ENCODE measurements at regions not wholly inside any gene's neighbourhood (a gene's known extent, or its start where the extent isn't known, plus 50 kb on each side); places are given as distances from the start of the nearest gene placed in this dataset.

DNA sequence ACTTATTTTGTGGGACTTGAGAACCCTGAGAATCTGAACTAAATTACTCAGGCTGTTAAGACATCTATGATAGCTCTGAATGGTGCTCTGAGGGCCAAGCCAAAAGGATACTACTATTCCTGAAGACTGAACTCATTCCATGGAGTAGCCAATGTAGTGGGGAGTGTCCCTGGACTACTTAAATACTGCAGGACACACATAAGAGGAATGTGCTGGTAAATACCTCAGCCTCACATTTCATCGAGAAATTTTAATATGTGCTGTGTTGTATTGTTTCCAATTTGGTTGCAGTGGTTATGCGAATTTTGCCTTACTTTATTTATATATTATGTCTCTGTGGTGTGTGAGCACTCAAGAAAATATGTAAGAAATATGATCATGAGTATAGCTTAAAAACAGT is 264.4 kb upstream of the FIGN start:
- no peaks in the 10 kb centered on the region for H4K20me1 ChIP-seq (ENCODE audit: insufficient read depth)
- no peaks in the 10 kb centered on the region for H3K36me3 ChIP-seq (replicated peaks in 1 of 2; ENCODE audit: control insufficient read depth in 1 of 2, insufficient read depth in 2 of 2, low read length in 1 of 2)
- H3F3A ChIP-seq (replicated peaks; ENCODE audit: insufficient read depth) = no peaks in the 10 kb centered on the region
- no peaks in the 10 kb centered on the region for H3K9me2 ChIP-seq
- H3K4me3 ChIP-seq (ENCODE audit: low read depth in 2 of 2, low read length in 1 of 2) = no peak overlapping the region
- TF ChIP-seq, protein P1, sequence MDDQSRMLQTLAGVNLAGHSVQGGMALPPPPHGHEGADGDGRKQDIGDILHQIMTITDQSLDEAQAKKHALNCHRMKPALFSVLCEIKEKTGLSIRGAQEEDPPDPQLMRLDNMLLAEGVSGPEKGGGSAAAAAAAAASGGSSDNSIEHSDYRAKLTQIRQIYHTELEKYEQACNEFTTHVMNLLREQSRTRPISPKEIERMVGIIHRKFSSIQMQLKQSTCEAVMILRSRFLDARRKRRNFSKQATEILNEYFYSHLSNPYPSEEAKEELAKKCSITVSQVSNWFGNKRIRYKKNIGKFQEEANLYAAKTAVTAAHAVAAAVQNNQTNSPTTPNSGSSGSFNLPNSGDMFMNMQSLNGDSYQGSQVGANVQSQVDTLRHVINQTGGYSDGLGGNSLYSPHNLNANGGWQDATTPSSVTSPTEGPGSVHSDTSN (IDR thresholded peaks at IDR 0.05) = no peak
- TF ChIP-seq YY1 (IDR thresholded peaks at IDR 0.05; ENCODE audit: low read depth) (no peak), CHD2 (IDR thresholded peaks at IDR 0.05; ENCODE audit: low read length, partially characterized antibody) (no peak), EZH2phosphoT487 (IDR thresholded peaks at IDR 0.05; ENCODE audit: borderline replicate concordance, low read depth) (no peak), TAF1 (IDR thresholded peaks at IDR 0.05; ENCODE audit: borderline replicate concordance, low read depth, low read length) (no peak), GATA2 (CRISPR knock-in tag; IDR thresholded peaks at IDR 0.05) (no peak), POLR2AphosphoS5 (IDR thresholded peaks at IDR 0.05; ENCODE audit: low read depth, low read length) (no peak), TEAD4 (IDR thresholded peaks at IDR 0.05; ENCODE audit: borderline replicate concordance, insufficient read depth) (no peak), GABPA (IDR thresholded peaks at IDR 0.05; ENCODE audit: low read depth) (no peak), RAD21 (IDR thresholded peaks at IDR 0.05; ENCODE audit: low read length) (no peak)
- no peak for DNase-seq
- 64% methylated on average over 2 of the region's 2 CpGs for WGBS (ENCODE audit: low lambda C conversion rate)
- no peak overlapping the region for H3K27ac ChIP-seq (ENCODE audit: low read depth in 2 of 2, low read length in 1 of 2)
- H2AFZ ChIP-seq (ENCODE audit: low read depth) = no peak overlapping the region
- H3K79me2 ChIP-seq (ENCODE audit: insufficient read depth) = no peaks in the 10 kb centered on the region
- no peaks in the 10 kb centered on the region for H3K9me3 ChIP-seq
- no peak overlapping the region for H3K9ac ChIP-seq
- H3K4me1 ChIP-seq (ENCODE audit: control insufficient read depth in 1 of 2, insufficient read depth in 2 of 2, low read depth in 1 of 2, low read length in 1 of 2) = no peaks in the 10 kb centered on the region
- CTCF ChIA-PET = interaction anchor here (1.4 kb wide), 1 partner anchor 27 kb away, joined by 3 read pairs; no protein-coding TSS in a partner anchor
- POLR2A ChIA-PET = no interaction called here
- no peak overlapping the region for H3K4me2 ChIP-seq
- H3K27me3 ChIP-seq (ENCODE audit: insufficient read depth) = no peaks in the 10 kb centered on the region; the same call in 1 of the 2 replicates

- Histone ChIP-seq H4K20me1 (ENCODE audit: insufficient read depth) (no peaks in the 10 kb centered on the region), H3K4me1 (ENCODE audit: control insufficient read depth in 1 of 2, insufficient read depth in 2 of 2, low read depth in 1 of 2, low read length in 1 of 2) (no peaks in the 10 kb centered on the region), H2AFZ (ENCODE audit: low read depth) (no peak overlapping the region), H3K27me3 (ENCODE audit: insufficient read depth) (no peaks in the 10 kb centered on the region; the same call in 1 of the 2 replicates), H3K4me2 (no peak overlapping the region), H3K36me3 (replicated peaks in 1 of 2; ENCODE audit: control insufficient read depth in 1 of 2, insufficient read depth in 2 of 2, low read length in 1 of 2) (no peaks in the 10 kb centered on the region), H3K79me2 (ENCODE audit: insufficient read depth) (no peaks in the 10 kb centered on the region), H3K4me3 (ENCODE audit: low read depth in 2 of 2, low read length in 1 of 2) (no peak overlapping the region), H3F3A (replicated peaks; ENCODE audit: insufficient read depth) (no peaks in the 10 kb centered on the region), H3K9me2 (no peaks in the 10 kb centered on the region), H3K9ac (no peak overlapping the region), H3K9me3 (no peaks in the 10 kb centered on the region), H3K27ac (ENCODE audit: low read depth in 2 of 2, low read length in 1 of 2) (no peak overlapping the region)
- no peak for DNase-seq
- ChIA-PET CTCF (no interaction called here), POLR2A (no interaction called here)
- TF ChIP-seq USF1 (IDR thresholded peaks at IDR 0.05; ENCODE audit: borderline replicate concordance, low read depth) = no peak
- 43% methylated on average over 4 of the region's 4 CpGs for WGBS (ENCODE audit: low lambda C conversion rate)
Measured at GRCh38 chr2:163997466-163997865, 261.7 kb upstream of the FIGN start.

DNA sequence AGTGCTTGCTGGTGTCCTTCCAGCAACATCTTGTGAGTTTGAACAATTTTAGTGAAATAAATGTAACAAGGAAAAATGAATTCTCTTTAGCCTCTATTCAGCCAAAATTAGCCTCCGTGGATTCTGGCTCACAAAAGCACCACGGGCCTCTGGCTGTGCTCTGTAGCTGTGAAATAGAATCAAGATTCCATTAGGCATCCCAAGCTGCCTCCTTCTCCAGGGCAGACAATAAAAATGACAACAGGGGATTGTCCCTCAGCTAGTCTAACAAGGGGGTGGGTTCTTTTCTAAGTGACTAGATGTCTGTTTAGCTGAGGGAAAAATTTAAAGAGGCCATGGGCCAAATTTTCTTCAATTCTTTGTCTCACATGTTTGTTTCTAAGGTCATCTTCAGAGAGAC is 254.7 kb upstream of the FIGN start:
- H3K4me3 ChIP-seq (ENCODE audit: low read depth in 2 of 2, low read length in 1 of 2) = no peak overlapping the region
- H3K4me2 ChIP-seq = no peak overlapping the region
- no peaks in the 10 kb centered on the region for H3K79me2 ChIP-seq (ENCODE audit: insufficient read depth)
- H3K9me2 ChIP-seq = no peaks in the 10 kb centered on the region
- H2AFZ ChIP-seq (ENCODE audit: low read depth) = no peak overlapping the region
- H3K27me3 ChIP-seq (ENCODE audit: insufficient read depth) = no peaks in the 10 kb centered on the region
- H3K27ac ChIP-seq (ENCODE audit: low read depth in 2 of 2, low read length in 1 of 2) = no peak overlapping the region
- no peak for DNase-seq
- H4K20me1 ChIP-seq (ENCODE audit: insufficient read depth) = no peaks in the 10 kb centered on the region
- H3F3A ChIP-seq (replicated peaks; ENCODE audit: insufficient read depth) = no peaks in the 10 kb centered on the region
- H3K9ac ChIP-seq = no peak overlapping the region
- ChIA-PET CTCF (interaction anchor here (0.8 kb wide), 1 partner anchor 12 kb away, joined by 3 read pairs; no protein-coding TSS in a partner anchor), POLR2A (no interaction called here)
- H3K9me3 ChIP-seq = no peaks in the 10 kb centered on the region
- 39% methylated on average over 2 of the region's 2 CpGs for WGBS (ENCODE audit: low lambda C conversion rate)
- no peaks in the 10 kb centered on the region for H3K36me3 ChIP-seq (replicated peaks in 1 of 2; ENCODE audit: control insufficient read depth in 1 of 2, insufficient read depth in 2 of 2, low read length in 1 of 2)
- H3K4me1 ChIP-seq (ENCODE audit: control insufficient read depth in 1 of 2, insufficient read depth in 2 of 2, low read depth in 1 of 2, low read length in 1 of 2) = no peaks in the 10 kb centered on the region
- TF ChIP-seq SMC3 (IDR thresholded peaks at IDR 0.05; ENCODE audit: low read depth, low read length) (no peak), RFX5 (IDR thresholded peaks at IDR 0.05; ENCODE audit: low read length) (no peak), TCF12 (IDR thresholded peaks at IDR 0.05) (no peak), TEAD4 (IDR thresholded peaks at IDR 0.05; ENCODE audit: borderline replicate concordance, insufficient read depth) (no peak), POLR2AphosphoS5 (IDR thresholded peaks at IDR 0.05; ENCODE audit: low read depth, low read length) (no peak), NFIC (IDR thresholded peaks at IDR 0.05; ENCODE audit: borderline replicate concordance) (no peak)
- TF ChIP-seq, protein P2, sequence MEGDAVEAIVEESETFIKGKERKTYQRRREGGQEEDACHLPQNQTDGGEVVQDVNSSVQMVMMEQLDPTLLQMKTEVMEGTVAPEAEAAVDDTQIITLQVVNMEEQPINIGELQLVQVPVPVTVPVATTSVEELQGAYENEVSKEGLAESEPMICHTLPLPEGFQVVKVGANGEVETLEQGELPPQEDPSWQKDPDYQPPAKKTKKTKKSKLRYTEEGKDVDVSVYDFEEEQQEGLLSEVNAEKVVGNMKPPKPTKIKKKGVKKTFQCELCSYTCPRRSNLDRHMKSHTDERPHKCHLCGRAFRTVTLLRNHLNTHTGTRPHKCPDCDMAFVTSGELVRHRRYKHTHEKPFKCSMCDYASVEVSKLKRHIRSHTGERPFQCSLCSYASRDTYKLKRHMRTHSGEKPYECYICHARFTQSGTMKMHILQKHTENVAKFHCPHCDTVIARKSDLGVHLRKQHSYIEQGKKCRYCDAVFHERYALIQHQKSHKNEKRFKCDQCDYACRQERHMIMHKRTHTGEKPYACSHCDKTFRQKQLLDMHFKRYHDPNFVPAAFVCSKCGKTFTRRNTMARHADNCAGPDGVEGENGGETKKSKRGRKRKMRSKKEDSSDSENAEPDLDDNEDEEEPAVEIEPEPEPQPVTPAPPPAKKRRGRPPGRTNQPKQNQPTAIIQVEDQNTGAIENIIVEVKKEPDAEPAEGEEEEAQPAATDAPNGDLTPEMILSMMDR (IDR thresholded peaks at IDR 0.05) = no peak

Data from SK-N-SH (cell line).